ENCODE measurements at regions not wholly inside any gene's neighbourhood (a gene's known extent, or its start where the extent isn't known, plus 50 kb on each side); places are given as distances from the start of the nearest gene placed in this dataset.

GRCh38 chr6:95784019-95784418 is 206.7 kb downstream of the MANEA start:
- DNase-seq, result no peak

GRCh38 chr6:95784869-95785268 is 207.5 kb downstream of the MANEA start:
- DNase-seq, result no peak

GRCh38 chr6:95785785-95786184 is 208.4 kb downstream of the MANEA start:
- DNase-seq, result no peak

- no peak for DNase-seq
Measured at GRCh38 chr6:95786802-95787201, 209.5 kb downstream of the MANEA start.

- DNase-seq, result no peak
Measured at GRCh38 chr6:95790787-95791186, 213.5 kb downstream of the MANEA start.

- no peak for DNase-seq
Measured at GRCh38 chr6:95794749-95795148, 217.4 kb downstream of the MANEA start.

GRCh38 chr6:95795927-95796326 is 218.6 kb downstream of the MANEA start:
- DNase-seq, result no peak

- no peak for DNase-seq
Measured at GRCh38 chr6:95797054-95797453, 218.7 kb upstream of the FUT9 start.

GRCh38 chr6:95802978-95803377 is 212.8 kb upstream of the FUT9 start:
- no peak for DNase-seq

- DNase-seq, result no peak
Measured at GRCh38 chr6:95803889-95804288, 211.9 kb upstream of the FUT9 start.

GRCh38 chr6:95804847-95805541 is 210.8 kb upstream of the FUT9 start:
- DNase-seq, result no peak

- no peak for DNase-seq
Measured at GRCh38 chr6:95805699-95806098, 210.1 kb upstream of the FUT9 start.

GRCh38 chr6:95815389-95816056 is 200.3 kb upstream of the FUT9 start:
- no peak for DNase-seq

- DNase-seq, result no peak
Measured at GRCh38 chr6:95819461-95819860, 196.3 kb upstream of the FUT9 start.

- DNase-seq, result no peak
Measured at GRCh38 chr6:95819939-95820338, 195.8 kb upstream of the FUT9 start.

- DNase-seq, result no peak
Measured at GRCh38 chr6:95830859-95831557, 184.8 kb upstream of the FUT9 start.

GRCh38 chr6:95837890-95838289 is 177.9 kb upstream of the FUT9 start:
- no peak for DNase-seq

- DNase-seq, result no peak
Measured at GRCh38 chr6:95841560-95841959, 174.2 kb upstream of the FUT9 start.

- peak; percentile 4 for DNase-seq
Measured at GRCh38 chr6:95846652-95847051, 169.1 kb upstream of the FUT9 start.

- DNase-seq, result no peak
Measured at GRCh38 chr6:95847061-95847460, 168.7 kb upstream of the FUT9 start.

- no peak for DNase-seq
Measured at GRCh38 chr6:95848717-95849116, 167.1 kb upstream of the FUT9 start.

- no peak for DNase-seq
Measured at GRCh38 chr6:95856876-95857364, 158.9 kb upstream of the FUT9 start.

GRCh38 chr6:95865857-95866256 is 149.9 kb upstream of the FUT9 start:
- DNase-seq, result no peak

GRCh38 chr6:95866732-95867131 is 149.0 kb upstream of the FUT9 start:
- peak; percentile 5 for DNase-seq
